RWPE2 (cell line): ENCODE measurements at regions not wholly inside any gene's neighbourhood (a gene's known extent, or its start where the extent isn't known, plus 50 kb on each side); places are given as distances from the start of the nearest gene placed in this dataset.

Experiments used
- ATAC-seq: fragments of 200-7000 bp; cut with Tn5 transposase; 3 replicates; pipeline ENCODE4 v1.9.1; 2021; ENCODE audit warnings: low read depth
- DNase-seq: peaks from one replicate; pipeline ENCODE4 v3.0.0-alpha.2; 2020; ENCODE audit warnings: low spot score
- H3K27ac ChIP-seq: fragments of 450-650 bp; 2 replicates; pipeline ENCODE4 v1.5.1; 2017; ENCODE audit warnings: mild to moderate bottlenecking; ENCODE audit not compliant: poor library complexity, severe bottlenecking
- H3K27me3 ChIP-seq: fragments of 250-450 bp; sonication (Bioruptor Pico); 2 replicates; pipeline ENCODE4 v1.5.1; 2021; ENCODE audit warnings: mild to moderate bottlenecking, moderate library complexity; ENCODE audit not compliant: insufficient read depth, poor library complexity, severe bottlenecking
- H3K36me3 ChIP-seq: fragments of 250-450 bp; sonication (Bioruptor Pico); 2 replicates; pipeline ENCODE4 v1.5.1; 2020; ENCODE audit warnings: low read depth, mild to moderate bottlenecking, moderate library complexity
- H3K4me1 ChIP-seq: fragments of 250-450 bp; sonication (Bioruptor Pico); 2 replicates; pipeline ENCODE4 v1.5.1; 2021; ENCODE audit warnings: mild to moderate bottlenecking, moderate library complexity; ENCODE audit not compliant: insufficient read depth, poor library complexity, severe bottlenecking
- H3K4me3 ChIP-seq: fragments of 250-450 bp; sonication (Bioruptor Pico); 2 replicates; pipeline ENCODE4 v1.5.1; 2021; ENCODE audit warnings: mild to moderate bottlenecking, moderate library complexity; ENCODE audit not compliant: severe bottlenecking
- H3K9me3 ChIP-seq: fragments of 250-450 bp; sonication (Bioruptor Pico); 2 replicates; pipeline ENCODE4 v1.5.1; 2021; ENCODE audit warnings: mild to moderate bottlenecking, moderate library complexity; ENCODE audit not compliant: severe bottlenecking
- CTCF ChIP-seq: fragments of 450-650 bp; IDR thresholded peaks from one replicate; pipeline ENCODE4 v1.5.1; 2017; ENCODE audit warnings: mild to moderate bottlenecking, moderate library complexity; ENCODE audit not compliant: poor library complexity, severe bottlenecking

DNA sequence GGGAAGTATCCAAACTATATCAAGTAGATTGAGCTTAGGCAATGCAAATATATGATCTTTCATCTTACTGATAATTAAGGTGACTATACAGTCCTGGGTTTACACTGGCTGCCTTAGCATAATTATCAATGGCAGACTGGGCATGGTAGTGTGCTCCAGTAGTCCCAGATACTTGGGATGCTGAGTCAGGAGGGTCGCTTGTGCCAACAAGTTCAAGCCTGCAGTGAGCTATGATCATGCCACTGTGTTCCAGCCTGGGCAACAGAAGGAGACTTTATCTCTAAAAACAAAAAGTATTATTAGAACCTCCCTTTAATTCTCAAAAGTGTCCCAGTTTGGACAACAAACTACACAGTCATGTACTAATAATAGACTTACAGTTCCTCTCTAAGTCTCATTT, 99.4 kb upstream of the RASGEF1B start:
- Histone ChIP-seq H3K4me3 (no peak overlapping the region), H3K9me3 (no peaks in the 10 kb centered on the region), H3K4me1 (no peaks in the 10 kb centered on the region), H3K27me3 (no peaks in the 10 kb centered on the region), H3K36me3 (no peaks in the 10 kb centered on the region), H3K27ac (no peak overlapping the region)
- no peak for ATAC-seq
- DNase-seq: no peak
- TF ChIP-seq CTCF: no peak

DNA sequence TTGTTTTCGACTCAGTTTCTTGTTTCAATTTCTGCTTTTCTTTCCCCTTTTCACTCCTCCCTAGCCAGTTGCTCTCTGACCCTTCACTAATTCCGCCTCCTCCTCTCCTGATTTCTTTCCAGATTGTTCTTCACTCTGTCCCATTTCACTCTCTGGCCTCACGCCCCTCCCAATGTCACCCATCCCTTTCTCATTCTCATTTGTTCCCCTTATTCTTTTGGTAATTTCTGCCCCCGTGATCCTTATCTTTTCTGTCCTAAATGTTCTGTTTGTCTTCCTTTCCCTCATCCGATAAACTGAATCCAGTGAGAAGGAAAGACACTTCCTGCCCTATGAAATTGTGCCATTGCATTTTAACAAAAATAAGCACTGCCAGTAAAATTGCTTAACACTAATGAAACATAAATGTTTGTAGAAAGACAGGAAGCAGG, 94.5 kb upstream of the RASGEF1B start:
- no peak overlapping the region for H3K4me3 ChIP-seq
- DNase-seq: no peak
- H3K36me3 ChIP-seq: no peaks in the 10 kb centered on the region
- no peaks in the 10 kb centered on the region for H3K4me1 ChIP-seq
- H3K9me3 ChIP-seq: no peaks in the 10 kb centered on the region
- H3K27me3 ChIP-seq: no peaks in the 10 kb centered on the region
- TF ChIP-seq CTCF: no peak
- H3K27ac ChIP-seq: no peak overlapping the region
- no peak for ATAC-seq

DNA sequence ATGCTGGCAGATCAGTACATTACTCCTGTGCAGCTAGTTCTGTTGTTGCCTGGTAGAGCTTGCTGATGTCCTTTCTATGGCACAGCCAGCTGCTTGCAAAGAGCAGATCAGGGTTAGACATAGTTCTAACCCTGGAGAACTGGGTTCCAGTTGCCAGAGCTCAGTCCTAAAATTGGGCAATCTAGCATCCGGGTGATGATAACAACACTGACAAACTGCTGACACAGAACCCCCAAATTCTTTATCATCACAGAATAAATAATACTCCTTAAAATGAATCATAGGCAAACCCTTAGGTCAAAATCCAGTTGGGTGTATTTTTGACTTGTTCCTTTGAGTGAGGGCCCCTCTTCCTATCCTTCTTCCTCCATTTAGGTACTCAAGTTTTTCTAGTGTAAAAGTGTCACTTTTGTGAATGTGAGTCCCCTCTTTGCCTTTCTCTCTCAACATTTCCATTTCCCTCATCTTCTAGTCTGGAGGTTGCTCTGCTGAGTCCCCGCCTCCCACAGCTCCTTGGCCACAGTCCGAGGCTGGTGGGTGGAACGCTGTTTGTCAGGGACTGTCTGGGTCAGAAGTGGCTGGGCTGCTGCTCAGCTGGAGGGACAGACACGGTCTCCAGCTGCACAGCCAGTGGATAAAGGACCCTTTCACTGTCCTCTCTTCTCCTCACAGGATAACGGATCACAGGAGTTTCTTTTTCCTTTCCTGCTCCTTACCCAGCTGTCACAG, 93.6 kb upstream of the RASGEF1B start:
- no peaks in the 10 kb centered on the region for H3K36me3 ChIP-seq
- no peak for DNase-seq
- no peaks in the 10 kb centered on the region for H3K9me3 ChIP-seq
- H3K4me1 ChIP-seq: no peaks in the 10 kb centered on the region
- H3K4me3 ChIP-seq: no peak overlapping the region
- TF ChIP-seq CTCF: no peak
- no peak for ATAC-seq
- H3K27ac ChIP-seq: no peak overlapping the region
- H3K27me3 ChIP-seq: no peaks in the 10 kb centered on the region

DNA sequence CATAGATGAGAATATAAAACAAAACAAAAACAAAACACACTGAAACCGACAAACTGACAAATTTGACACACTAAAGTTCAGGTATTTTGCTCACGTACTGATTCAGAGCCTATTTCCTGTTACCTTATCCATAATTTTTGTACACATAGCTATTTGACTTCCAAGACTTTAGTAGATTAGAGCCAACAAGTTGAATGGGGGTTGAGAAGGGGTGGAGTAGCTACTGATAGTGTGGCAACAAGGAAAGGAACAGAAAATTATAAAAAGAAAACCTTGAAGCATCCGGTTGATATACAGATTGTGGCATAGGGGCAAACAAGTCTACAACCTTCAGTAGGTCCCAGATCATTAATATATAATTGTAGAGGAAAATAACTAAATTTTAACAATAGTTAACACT, 92.3 kb upstream of the RASGEF1B start:
- Histone ChIP-seq H3K36me3 (no peaks in the 10 kb centered on the region), H3K4me3 (no peak overlapping the region), H3K27me3 (no peaks in the 10 kb centered on the region), H3K4me1 (no peaks in the 10 kb centered on the region), H3K9me3 (no peaks in the 10 kb centered on the region), H3K27ac (no peak overlapping the region)
- DNase-seq (no peak), ATAC-seq (no peak)
- TF ChIP-seq CTCF: no peak

GRCh38 chr4:81562093-81562492, 90.4 kb upstream of the RASGEF1B start:
- TF ChIP-seq CTCF: no peak
- no peaks in the 10 kb centered on the region for H3K9me3 ChIP-seq
- DNase-seq: no peak
- H3K36me3 ChIP-seq: no peaks in the 10 kb centered on the region
- H3K27me3 ChIP-seq: no peaks in the 10 kb centered on the region
- H3K4me1 ChIP-seq: no peaks in the 10 kb centered on the region
- ATAC-seq: no peak
- no peak overlapping the region for H3K4me3 ChIP-seq
- no peak overlapping the region for H3K27ac ChIP-seq
